HCT116 (cell line): ENCODE measurements at regions not wholly inside any gene's neighbourhood (a gene's known extent, or its start where the extent isn't known, plus 50 kb on each side); places are given as distances from the start of the nearest gene placed in this dataset.

ENCODE experiments used
- ATAC-seq: fragments of 200-7000 bp; cut with Tn5 transposase; 2 replicates; pipeline ENCODE4 v1.9.1; 2020; ENCODE audit warnings: mild to moderate bottlenecking, moderate library complexity
- BruUV-seq: library from RNA; stranded (reverse); fragments of 400-500 nt; replicated peaks from 2 replicates; lab custom pipeline; 2021; lab: Mats Ljungman, UMichigan
- CTCF ChIA-PET: fragments of 300-600 bp; sonication (Branson Sonifier 250); formaldehyde crosslinking; loops from one replicate; lab custom pipeline; 2021; ENCODE audit warnings: antibody characterized with exemption; lab: Charles Lee
- POLR2A ChIA-PET: fragments of 300-600, 350-600 bp; sonication (Branson Sonifier 250); formaldehyde crosslinking; loops from one replicate; lab custom pipeline; 2021; ENCODE audit warnings: antibody characterized with exemption; lab: Charles Lee
- RAD21 ChIA-PET, 2 experiments: fragments of 300-600 bp; sonication (Branson Sonifier 250); formaldehyde crosslinking; loops; one replicate each; lab custom pipeline; 2023; ENCODE audit warnings: low total read pairs in 2 of 2; ENCODE audit not compliant: uncharacterized antibody in 2 of 2, unreplicated experiment in 2 of 2, low non-redundant PET in 1 of 2; lab: Charles Lee
- DNase-seq: peaks from one replicate; pipeline ENCODE4 v3.0.0-alpha.2; 2010; ENCODE audit warnings: low read depth, low spot score
- H2AFZ ChIP-seq: fragments of 200-600 bp; shearing (Covaris generic), sonication (generic); 2 replicates; pipeline ENCODE4 v1.6.1; 2017; ENCODE audit warnings: low read depth, mixed run types, mixed read lengths, antibody characterized with exemption, low read length; ENCODE audit not compliant: poor library complexity, severe bottlenecking
- H3K27ac ChIP-seq: 2 replicates; pipeline ENCODE4 v1.5.1; 2012; ENCODE audit warnings: low read depth, low read length
- H3K27me3 ChIP-seq: fragments of 200-600 bp; sonication (generic); 2 replicates; pipeline ENCODE4 v1.6.1; 2016; ENCODE audit warnings: mixed run types, low read length, mixed read lengths; ENCODE audit not compliant: insufficient read depth
- H3K36me3 ChIP-seq, 2 experiments: fragments of 200-500 bp in 1 of 2; fragments of 200-600 bp in 1 of 2; sonication (Bioruptor generic) in 1 of 2; sonication (generic) in 1 of 2; 2 replicates each; pipeline versions ENCODE4 v1.5.1 to v1.6.1; 2014 to 2016; ENCODE audit warnings: low read length in 2 of 2, inconsistent platforms in 1 of 2, mixed read lengths in 1 of 2, mixed run types in 1 of 2; ENCODE audit not compliant: insufficient read depth in 2 of 2, control insufficient read depth in 1 of 2
- H3K4me1 ChIP-seq, 2 experiments: fragments of 200-600 bp in 1 of 2; sonication (generic) in 1 of 2; 2 replicates each; pipeline versions ENCODE4 v1.5.1 to v1.6.1; 2012 to 2017; ENCODE audit warnings: low read length in 2 of 2, inconsistent platforms in 1 of 2, mild to moderate bottlenecking in 1 of 2, mixed read lengths in 1 of 2, mixed run types in 1 of 2, moderate library complexity in 1 of 2; ENCODE audit not compliant: insufficient read depth in 2 of 2, control insufficient read depth in 1 of 2
- H3K4me2 ChIP-seq: fragments of 200-600 bp; sonication (generic); 2 replicates; pipeline ENCODE4 v1.6.1; 2017; ENCODE audit warnings: mixed run types, low read length, mixed read lengths
- H3K4me3 ChIP-seq, 2 experiments: fragments of 200-600 bp in 1 of 2; sonication (generic) in 1 of 2; replicated peaks in 1 of 2; 2 replicates each; pipeline ENCODE4 v1.5.1; 2011 to 2016; ENCODE audit warnings: low read length in 2 of 2, control low read depth in 1 of 2, low read depth in 1 of 2, mild to moderate bottlenecking in 1 of 2, mixed read lengths in 1 of 2, mixed run types in 1 of 2
- H3K79me2 ChIP-seq: fragments of 200-600 bp; sonication (generic); 2 replicates; pipeline ENCODE4 v1.6.1; 2017; ENCODE audit warnings: mild to moderate bottlenecking, mixed run types, low read length, moderate library complexity, mixed read lengths; ENCODE audit not compliant: insufficient read depth
- H3K9ac ChIP-seq: fragments of 200-600 bp; sonication (generic); 2 replicates; pipeline ENCODE4 v1.6.1; 2016; ENCODE audit warnings: low read length, mixed read lengths
- H3K9me2 ChIP-seq: fragments of 200-600 bp; sonication (generic), shearing (Covaris generic); 2 replicates; pipeline ENCODE4 v1.6.1; 2017; ENCODE audit warnings: mixed run types, mild to moderate bottlenecking, moderate library complexity; ENCODE audit not compliant: insufficient read depth
- H3K9me3 ChIP-seq, 2 experiments: fragments of 200-500 bp in 1 of 2; fragments of 200-600 bp in 1 of 2; sonication (Bioruptor generic) in 1 of 2; sonication (generic) in 1 of 2; 2 replicates each; pipeline ENCODE4 v1.6.1; 2014 to 2017; ENCODE audit warnings: low read length in 2 of 2, mixed read lengths in 2 of 2, inconsistent platforms in 1 of 2, low read depth in 1 of 2, mild to moderate bottlenecking in 1 of 2, mixed run types in 1 of 2, moderate library complexity in 1 of 2; ENCODE audit not compliant: control insufficient read depth in 1 of 2, insufficient read depth in 1 of 2
- H4K20me1 ChIP-seq: fragments of 200-600 bp; sonication (generic), shearing (Covaris generic); 2 replicates; pipeline ENCODE4 v1.6.1; 2017; ENCODE audit warnings: mixed run types, mild to moderate bottlenecking, moderate library complexity; ENCODE audit not compliant: insufficient read depth
- ATF3 ChIP-seq: IDR thresholded peaks from 2 replicates; pipeline ENCODE4 v1.6.1; 2012
- CBX3 ChIP-seq: IDR thresholded peaks from 2 replicates; pipeline ENCODE4 v1.6.1; 2012; ENCODE audit warnings: low read depth
- CEBPB ChIP-seq: IDR thresholded peaks from 2 replicates; pipeline ENCODE4 v1.6.1; 2012; ENCODE audit warnings: low read depth
- EGR1 ChIP-seq: IDR thresholded peaks from 2 replicates; pipeline ENCODE4 v1.6.1; 2012; ENCODE audit warnings: low read depth
- EZH2 ChIP-seq: fragments of 200-600 bp; sonication (generic); IDR thresholded peaks from 2 replicates; pipeline ENCODE4 v1.6.1; 2017; ENCODE audit warnings: antibody characterized with exemption, mixed run types
- EZH2phosphoT487 ChIP-seq: fragments of 200-600 bp; IDR thresholded peaks from 2 replicates; pipeline ENCODE4 v1.6.1; 2018; ENCODE audit warnings: antibody characterized with exemption, borderline replicate concordance
- FOSL1 ChIP-seq: IDR thresholded peaks from 2 replicates; pipeline ENCODE4 v1.6.1; 2012; ENCODE audit warnings: low read depth
- JUND ChIP-seq: IDR thresholded peaks from 2 replicates; pipeline ENCODE4 v1.6.1; 2012
- MAX ChIP-seq: IDR thresholded peaks from 2 replicates; pipeline ENCODE4 v1.6.1; 2012
- POLR2A ChIP-seq: IDR thresholded peaks from 2 replicates; pipeline ENCODE4 v1.7.0; 2011; ENCODE audit warnings: borderline replicate concordance; ENCODE audit not compliant: insufficient read depth, insufficient read length; ENCODE audit errors: extremely low read depth
- POLR2AphosphoS5 ChIP-seq: IDR thresholded peaks from 2 replicates; pipeline ENCODE4 v1.6.1; 2011; ENCODE audit warnings: mild to moderate bottlenecking, low read depth, low read length, moderate library complexity
- RAD21 ChIP-seq: IDR thresholded peaks from 2 replicates; pipeline ENCODE4 v1.6.1; 2012; ENCODE audit warnings: low read depth, mild to moderate bottlenecking
- SIN3A ChIP-seq: IDR thresholded peaks from 2 replicates; pipeline ENCODE4 v1.6.1; 2012; ENCODE audit warnings: low read depth
- SRF ChIP-seq: IDR thresholded peaks from 2 replicates; pipeline ENCODE4 v1.6.1; 2012; ENCODE audit warnings: low read depth
- TCF7L2 ChIP-seq: IDR thresholded peaks from 2 replicates; pipeline ENCODE4 v1.7.0; 2011; ENCODE audit warnings: borderline replicate concordance, inconsistent platforms; ENCODE audit not compliant: insufficient read depth, insufficient read length; ENCODE audit errors: extremely low read depth
- YY1 ChIP-seq: IDR thresholded peaks from 2 replicates; pipeline ENCODE4 v1.6.1; 2011; ENCODE audit warnings: low read length, low read depth, moderate library complexity, mild to moderate bottlenecking; ENCODE audit not compliant: insufficient replicate concordance; ENCODE audit errors: extremely low read depth
- ZFX ChIP-seq: fragments of 450-650 bp; IDR thresholded peaks from 2 replicates; pipeline ENCODE4 v1.6.1; 2017
- intact Hi-C: fragments of 100-400 bp; cut with micrococcal nuclease; formaldehyde crosslinking; loops from 2 replicates; pipeline ENCODE4 v1.10.0; 2022
- TF ChIP-seq, protein P1 (sequence below): IDR thresholded peaks from 2 replicates; pipeline ENCODE4 v1.6.1; 2011; ENCODE audit warnings: mild to moderate bottlenecking, low read length, moderate library complexity; ENCODE audit not compliant: insufficient replicate concordance; ENCODE audit errors: extremely low read depth
- TF ChIP-seq, protein P2 (sequence below): IDR thresholded peaks from 2 replicates; pipeline ENCODE4 v1.6.1; 2012; ENCODE audit warnings: low read depth

GRCh38 chr14:106317593-106317992 is 791.2 kb downstream of the TMEM121 start:
- H3K27me3 ChIP-seq = no peaks in the 10 kb centered on the region
- no peak overlapping the region for H2AFZ ChIP-seq
- no peaks in the 10 kb centered on the region for H3K79me2 ChIP-seq
- H3K4me3 ChIP-seq = no peak overlapping the region
- no peak for TF ChIP-seq YY1
- TF ChIP-seq ATF3 = no peak
- TF ChIP-seq MAX = no peak
- no peak for TF ChIP-seq TCF7L2
- no peak for TF ChIP-seq SIN3A
- no peak for TF ChIP-seq RAD21
- TF ChIP-seq CEBPB = no peak
- no peak for TF ChIP-seq FOSL1
- no peak for TF ChIP-seq JUND
- TF ChIP-seq POLR2AphosphoS5 = no peak
- no peak for TF ChIP-seq EZH2
- TF ChIP-seq SRF = no peak
- TF ChIP-seq, protein P1, sequence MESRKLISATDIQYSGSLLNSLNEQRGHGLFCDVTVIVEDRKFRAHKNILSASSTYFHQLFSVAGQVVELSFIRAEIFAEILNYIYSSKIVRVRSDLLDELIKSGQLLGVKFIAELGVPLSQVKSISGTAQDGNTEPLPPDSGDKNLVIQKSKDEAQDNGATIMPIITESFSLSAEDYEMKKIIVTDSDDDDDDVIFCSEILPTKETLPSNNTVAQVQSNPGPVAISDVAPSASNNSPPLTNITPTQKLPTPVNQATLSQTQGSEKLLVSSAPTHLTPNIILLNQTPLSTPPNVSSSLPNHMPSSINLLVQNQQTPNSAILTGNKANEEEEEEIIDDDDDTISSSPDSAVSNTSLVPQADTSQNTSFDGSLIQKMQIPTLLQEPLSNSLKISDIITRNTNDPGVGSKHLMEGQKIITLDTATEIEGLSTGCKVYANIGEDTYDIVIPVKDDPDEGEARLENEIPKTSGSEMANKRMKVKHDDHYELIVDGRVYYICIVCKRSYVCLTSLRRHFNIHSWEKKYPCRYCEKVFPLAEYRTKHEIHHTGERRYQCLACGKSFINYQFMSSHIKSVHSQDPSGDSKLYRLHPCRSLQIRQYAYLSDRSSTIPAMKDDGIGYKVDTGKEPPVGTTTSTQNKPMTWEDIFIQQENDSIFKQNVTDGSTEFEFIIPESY = no peak
- TF ChIP-seq ZFX = no peak
- no peak for TF ChIP-seq POLR2A
- TF ChIP-seq EGR1 = no peak
- no peak for TF ChIP-seq CBX3
- no peak for TF ChIP-seq EZH2phosphoT487
- TF ChIP-seq, protein P2, sequence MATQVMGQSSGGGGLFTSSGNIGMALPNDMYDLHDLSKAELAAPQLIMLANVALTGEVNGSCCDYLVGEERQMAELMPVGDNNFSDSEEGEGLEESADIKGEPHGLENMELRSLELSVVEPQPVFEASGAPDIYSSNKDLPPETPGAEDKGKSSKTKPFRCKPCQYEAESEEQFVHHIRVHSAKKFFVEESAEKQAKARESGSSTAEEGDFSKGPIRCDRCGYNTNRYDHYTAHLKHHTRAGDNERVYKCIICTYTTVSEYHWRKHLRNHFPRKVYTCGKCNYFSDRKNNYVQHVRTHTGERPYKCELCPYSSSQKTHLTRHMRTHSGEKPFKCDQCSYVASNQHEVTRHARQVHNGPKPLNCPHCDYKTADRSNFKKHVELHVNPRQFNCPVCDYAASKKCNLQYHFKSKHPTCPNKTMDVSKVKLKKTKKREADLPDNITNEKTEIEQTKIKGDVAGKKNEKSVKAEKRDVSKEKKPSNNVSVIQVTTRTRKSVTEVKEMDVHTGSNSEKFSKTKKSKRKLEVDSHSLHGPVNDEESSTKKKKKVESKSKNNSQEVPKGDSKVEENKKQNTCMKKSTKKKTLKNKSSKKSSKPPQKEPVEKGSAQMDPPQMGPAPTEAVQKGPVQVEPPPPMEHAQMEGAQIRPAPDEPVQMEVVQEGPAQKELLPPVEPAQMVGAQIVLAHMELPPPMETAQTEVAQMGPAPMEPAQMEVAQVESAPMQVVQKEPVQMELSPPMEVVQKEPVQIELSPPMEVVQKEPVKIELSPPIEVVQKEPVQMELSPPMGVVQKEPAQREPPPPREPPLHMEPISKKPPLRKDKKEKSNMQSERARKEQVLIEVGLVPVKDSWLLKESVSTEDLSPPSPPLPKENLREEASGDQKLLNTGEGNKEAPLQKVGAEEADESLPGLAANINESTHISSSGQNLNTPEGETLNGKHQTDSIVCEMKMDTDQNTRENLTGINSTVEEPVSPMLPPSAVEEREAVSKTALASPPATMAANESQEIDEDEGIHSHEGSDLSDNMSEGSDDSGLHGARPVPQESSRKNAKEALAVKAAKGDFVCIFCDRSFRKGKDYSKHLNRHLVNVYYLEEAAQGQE = no peak
- H3K9ac ChIP-seq = no peak overlapping the region
- intact Hi-C loops = no loop called here
- ChIA-PET CTCF (no interaction called here), POLR2A (no interaction called here), RAD21 (no interaction called here)
- H3K4me2 ChIP-seq = no peak overlapping the region
- H3K9me3 ChIP-seq = peaks cover 0 to 6% of the 10 kb centered on the region in 2 experiments; a peak in 2 of 4 replicates
- BruUV-seq = no TSS peak
- DNase-seq = no peak
- H3K9me2 ChIP-seq = no peaks in the 10 kb centered on the region
- H3K36me3 ChIP-seq = no peaks in the 10 kb centered on the region
- H4K20me1 ChIP-seq = no peaks in the 10 kb centered on the region
- no peak for ATAC-seq
- no peaks in the 10 kb centered on the region for H3K4me1 ChIP-seq
- H3K27ac ChIP-seq = no peak overlapping the region
